ENCODE measurements at regions not wholly inside any gene's neighbourhood (a gene's known extent, or its start where the extent isn't known, plus 50 kb on each side); places are given as distances from the start of the nearest gene placed in this dataset.
A peak's percentile ranks its signal among the peaks of the same experiment; 100 is the strongest.

- no peak for DNase-seq
Measured at GRCh38 chr3:68295457-68295856, 636.9 kb downstream of the TAFA4 start.

DNA sequence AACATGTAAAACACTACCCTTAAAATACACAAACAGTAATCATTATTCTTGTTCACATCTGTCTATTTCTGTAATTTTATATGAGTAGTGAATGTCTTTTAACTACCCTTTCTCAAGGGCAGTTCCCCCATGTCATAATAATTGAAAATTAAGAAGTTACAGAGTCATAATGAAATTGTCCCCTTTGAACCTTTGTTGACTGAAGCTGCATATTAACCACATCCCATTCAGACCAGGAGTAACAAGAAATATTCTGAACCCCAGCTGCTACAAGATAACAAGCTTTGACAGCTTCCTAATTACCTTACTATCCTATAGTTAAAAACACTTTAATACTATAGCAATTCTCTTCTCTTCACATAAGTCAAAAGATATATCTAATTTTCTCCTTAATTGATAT is 635.9 kb upstream of the SUCLG2 start:
- no peak for DNase-seq

- DNase-seq: no peak
Measured at GRCh38 chr3:68288085-68288484, 633.7 kb upstream of the SUCLG2 start.

DNA sequence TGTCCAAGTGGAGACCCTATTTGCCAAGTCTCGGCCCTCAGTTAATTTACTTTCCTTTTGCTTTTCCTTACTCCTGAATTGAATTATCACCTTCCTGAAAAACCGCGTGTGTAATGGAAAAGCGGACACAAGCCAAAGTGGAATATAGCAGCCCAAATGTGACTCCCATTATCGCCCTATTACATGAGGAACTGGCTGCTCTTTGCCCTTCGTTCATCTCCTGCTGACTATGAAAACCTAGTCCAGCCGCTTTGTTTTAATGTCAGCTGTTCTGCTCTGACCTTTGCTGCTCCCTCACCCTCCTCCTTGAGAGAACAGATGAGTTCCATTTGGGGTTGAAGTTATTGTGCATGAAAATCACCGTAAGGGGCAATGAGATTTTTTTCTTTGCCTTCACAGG is 632.7 kb upstream of the SUCLG2 start:
- DNase-seq: no peak

DNA sequence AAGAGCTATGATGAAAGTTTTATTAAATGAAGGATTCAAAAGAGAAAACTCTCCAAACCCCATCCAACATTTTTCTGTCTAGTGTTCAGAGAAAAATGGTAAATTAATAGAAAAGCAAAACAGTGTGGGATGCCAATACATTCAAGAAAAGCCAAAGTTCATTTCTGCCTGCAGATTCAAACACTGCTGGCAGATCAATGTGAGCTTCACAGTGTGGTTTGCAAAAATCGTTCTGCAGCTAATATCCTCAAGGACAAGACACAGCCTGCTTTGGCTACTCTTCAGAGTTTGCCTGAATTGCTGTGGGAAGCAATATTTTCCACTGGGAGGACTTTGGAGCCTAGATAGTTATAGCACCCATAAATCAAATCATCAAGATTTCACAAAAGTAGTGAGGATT is 619.9 kb upstream of the SUCLG2 start:
- DNase-seq: peak; percentile 22

DNA sequence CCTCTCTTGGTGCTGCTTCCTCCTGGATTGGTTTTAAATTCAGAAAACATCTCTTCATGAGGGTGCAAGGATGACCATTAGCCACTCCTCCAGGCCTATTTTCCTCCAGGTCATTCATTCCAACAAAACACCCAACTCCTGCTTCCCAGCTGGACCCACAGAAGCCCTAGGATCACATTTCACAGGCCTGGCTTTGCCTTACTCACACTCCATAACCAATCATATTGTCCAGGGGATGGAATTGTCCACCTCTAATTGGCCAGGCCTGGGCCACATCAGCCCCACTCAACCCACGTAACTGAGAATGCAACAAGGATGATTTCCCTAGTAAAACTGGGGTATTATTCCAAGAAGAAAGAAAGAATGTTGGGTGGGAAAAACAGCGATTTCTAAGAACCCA is 616.7 kb upstream of the SUCLG2 start:
- DNase-seq: no peak

GRCh38 chr3:68256635-68257223 is 602.3 kb upstream of the SUCLG2 start:
- DNase-seq: no peak

DNA sequence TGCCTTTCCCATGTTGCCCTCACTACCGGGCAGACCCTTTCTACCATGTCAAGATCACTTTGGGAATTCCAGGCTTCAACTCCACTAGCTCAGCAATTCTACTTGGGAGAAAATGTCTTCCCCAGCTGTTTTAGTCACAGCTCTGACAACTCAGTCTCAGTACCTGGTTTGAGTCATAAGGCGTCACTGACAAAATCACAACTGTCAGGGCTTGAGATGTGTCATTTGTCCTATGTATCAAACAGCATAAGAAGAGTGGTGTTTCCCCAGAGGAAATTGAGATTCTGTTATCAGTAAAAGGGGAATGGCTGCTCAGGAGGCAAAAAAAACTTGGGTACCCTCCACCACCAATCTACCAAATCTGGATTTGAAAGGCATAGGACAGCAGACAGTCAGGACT is 594.9 kb upstream of the SUCLG2 start:
- DNase-seq: no peak

DNA sequence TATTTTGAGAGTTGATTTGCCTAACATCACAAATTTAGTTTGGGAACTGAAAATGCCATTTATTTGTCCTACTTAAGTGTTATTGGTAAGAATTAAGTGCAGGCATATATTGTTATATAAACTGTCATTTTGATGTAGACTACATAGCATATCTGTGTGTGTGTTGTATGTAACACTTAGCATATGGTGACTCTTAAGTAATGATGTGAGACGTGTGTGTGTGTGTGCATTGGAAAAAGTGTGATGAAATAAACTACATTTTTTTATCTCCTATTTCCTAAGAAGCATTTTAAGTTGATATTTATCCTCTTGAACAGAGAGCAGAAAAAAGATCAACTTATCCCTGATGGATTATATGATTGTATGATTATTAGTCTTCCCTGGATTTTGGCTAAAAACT is 588.2 kb upstream of the SUCLG2 start:
- DNase-seq: no peak

GRCh38 chr3:68239542-68239941 is 585.1 kb upstream of the SUCLG2 start:
- DNase-seq: no peak

DNA sequence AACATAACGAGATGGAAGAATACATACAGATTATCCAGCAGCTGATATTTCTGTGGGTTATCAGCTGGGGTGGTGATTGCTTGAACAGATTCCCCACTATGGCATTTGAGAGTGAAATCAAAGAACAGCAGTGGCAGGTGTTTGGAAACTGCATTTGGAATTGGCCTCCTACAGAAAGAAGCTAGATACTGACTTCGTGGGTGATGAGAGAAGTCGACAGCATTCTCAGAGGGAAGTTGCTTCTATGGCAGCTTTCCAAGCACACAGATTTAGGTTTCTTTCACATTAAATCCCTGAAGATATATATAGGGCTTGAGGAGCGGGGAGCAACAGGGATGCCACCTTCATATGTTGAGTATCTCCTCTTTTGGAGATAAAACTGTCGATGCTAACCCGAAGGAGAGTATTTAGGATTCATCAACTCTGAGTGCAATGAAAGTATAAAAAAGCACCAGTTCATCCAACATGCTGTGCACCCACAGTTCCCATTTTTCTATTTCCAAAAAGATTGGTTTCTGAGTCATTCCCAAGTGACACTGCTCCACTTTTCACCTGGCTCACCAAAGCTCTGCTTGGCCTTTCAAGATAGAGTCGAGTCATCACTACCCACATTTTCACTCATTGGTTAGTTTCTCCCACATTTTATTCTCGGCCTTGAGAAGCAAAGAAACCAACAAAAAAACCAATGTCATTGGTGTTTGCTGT is 579.8 kb upstream of the SUCLG2 start:
- no peak for DNase-seq

- no peak for DNase-seq
Measured at GRCh38 chr3:68228856-68229255, 574.4 kb upstream of the SUCLG2 start.

GRCh38 chr3:68220832-68221231 is 566.4 kb upstream of the SUCLG2 start:
- DNase-seq: no peak

GRCh38 chr3:68211637-68212036 is 557.2 kb upstream of the SUCLG2 start:
- DNase-seq: no peak

GRCh38 chr3:68210635-68211034 is 556.2 kb upstream of the SUCLG2 start:
- DNase-seq: no peak

GRCh38 chr3:68207327-68207726 is 552.9 kb upstream of the SUCLG2 start:
- no peak for DNase-seq

DNA sequence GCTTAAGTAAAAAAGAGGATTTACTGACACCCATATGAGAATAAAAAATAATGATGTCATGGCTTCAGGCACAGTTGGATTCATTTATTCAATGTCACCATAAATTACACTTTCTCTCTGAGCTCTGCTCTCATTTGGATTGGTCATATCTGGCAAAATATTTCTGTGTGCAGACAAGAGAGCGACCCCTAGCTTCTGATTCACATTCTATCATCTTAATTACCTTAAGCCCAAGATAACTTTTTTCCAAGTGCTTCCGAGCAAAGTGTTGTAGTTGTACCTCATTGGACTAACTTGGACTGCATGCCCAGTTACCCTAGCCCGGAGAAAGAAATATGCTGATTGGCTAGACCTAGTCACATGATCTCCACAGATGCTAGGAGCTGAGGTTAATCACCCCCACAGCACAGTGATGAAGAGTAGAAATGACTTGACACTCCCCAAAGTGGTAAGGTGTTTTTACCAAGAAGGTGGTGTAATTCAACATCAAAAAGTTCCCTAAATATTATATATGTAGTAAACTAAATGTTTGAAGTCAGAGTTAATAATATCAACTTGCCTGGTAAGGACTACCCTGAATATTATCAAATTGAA is 552.2 kb upstream of the SUCLG2 start:
- DNase-seq: no peak

DNA sequence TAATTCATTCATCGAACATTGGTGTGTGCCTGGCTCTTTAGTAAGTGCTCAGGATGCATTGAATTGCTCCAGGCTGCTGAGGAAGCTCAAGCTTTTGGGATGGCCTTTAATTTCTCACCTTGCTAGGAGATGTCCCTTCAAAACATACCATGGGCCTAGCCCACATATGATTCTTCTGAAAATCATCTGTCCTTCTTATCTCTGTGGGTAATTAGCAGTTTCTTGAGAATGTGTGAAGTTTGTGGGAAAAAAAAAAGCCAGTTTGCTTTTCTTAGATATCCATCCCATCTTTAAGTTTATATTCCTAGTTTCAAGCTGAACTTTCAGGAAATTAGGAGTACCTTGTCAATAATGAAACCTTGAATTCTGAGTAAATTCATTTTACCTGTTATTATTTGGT is 532.3 kb upstream of the SUCLG2 start:
- DNase-seq: no peak

- no peak for DNase-seq
Measured at GRCh38 chr3:68176600-68176999, 522.2 kb upstream of the SUCLG2 start.

- DNase-seq: no peak
Measured at GRCh38 chr3:68173012-68173634, 518.7 kb upstream of the SUCLG2 start.

- no peak for DNase-seq
Measured at GRCh38 chr3:68172039-68172438, 517.6 kb upstream of the SUCLG2 start.

DNA sequence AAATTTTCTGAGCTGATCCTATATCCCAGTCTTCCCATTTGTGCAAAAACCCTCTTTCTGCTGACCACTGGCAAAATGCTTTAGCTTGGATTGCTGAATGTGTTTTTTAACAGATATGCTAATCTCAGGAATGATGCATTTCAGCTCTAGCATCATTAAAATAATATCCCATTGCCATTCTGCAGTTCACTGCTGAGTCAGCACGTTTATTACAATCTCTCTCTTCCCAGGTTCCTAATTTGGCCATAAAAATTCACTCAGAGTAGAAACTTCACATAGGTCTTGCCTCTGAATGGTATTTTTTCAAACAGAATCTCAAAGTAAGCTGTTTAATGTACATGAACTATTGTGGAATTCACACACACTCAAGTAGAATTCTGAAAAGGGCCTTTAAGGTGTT is 509.6 kb upstream of the SUCLG2 start:
- no peak for DNase-seq

- DNase-seq: no peak
Measured at GRCh38 chr3:68163062-68163461, 508.6 kb upstream of the SUCLG2 start.

DNA sequence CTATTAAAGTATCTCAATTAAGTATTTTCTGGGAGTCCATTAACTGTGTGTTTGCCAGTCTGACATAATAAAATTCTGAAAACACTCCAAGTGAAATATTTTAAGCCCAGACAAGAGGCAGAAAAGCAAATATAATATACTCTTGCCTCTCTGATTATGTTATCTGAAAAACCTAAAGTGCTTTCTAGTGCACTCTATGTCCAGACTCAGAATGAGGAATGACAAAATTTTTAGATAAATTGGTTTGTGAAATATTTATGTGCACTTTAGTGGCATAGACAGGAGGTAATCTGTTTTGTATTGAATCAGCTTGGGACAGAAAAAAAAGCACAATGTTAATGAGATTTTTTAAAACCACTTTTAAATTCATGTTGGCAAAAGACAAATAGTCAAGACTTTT is 508.2 kb upstream of the SUCLG2 start:
- no peak for DNase-seq
